ENCODE measurements at regions not wholly inside any gene's neighbourhood (a gene's known extent, or its start where the extent isn't known, plus 50 kb on each side); places are given as distances from the start of the nearest gene placed in this dataset.

GRCh38 chr1:11338284-11338924 lies 65.4 kb downstream of the UBIAD1 start:
- DNase-seq (ENCODE audit: insufficient read length, low spot score) (no peak), FAIRE-seq (no peak)

DNA sequence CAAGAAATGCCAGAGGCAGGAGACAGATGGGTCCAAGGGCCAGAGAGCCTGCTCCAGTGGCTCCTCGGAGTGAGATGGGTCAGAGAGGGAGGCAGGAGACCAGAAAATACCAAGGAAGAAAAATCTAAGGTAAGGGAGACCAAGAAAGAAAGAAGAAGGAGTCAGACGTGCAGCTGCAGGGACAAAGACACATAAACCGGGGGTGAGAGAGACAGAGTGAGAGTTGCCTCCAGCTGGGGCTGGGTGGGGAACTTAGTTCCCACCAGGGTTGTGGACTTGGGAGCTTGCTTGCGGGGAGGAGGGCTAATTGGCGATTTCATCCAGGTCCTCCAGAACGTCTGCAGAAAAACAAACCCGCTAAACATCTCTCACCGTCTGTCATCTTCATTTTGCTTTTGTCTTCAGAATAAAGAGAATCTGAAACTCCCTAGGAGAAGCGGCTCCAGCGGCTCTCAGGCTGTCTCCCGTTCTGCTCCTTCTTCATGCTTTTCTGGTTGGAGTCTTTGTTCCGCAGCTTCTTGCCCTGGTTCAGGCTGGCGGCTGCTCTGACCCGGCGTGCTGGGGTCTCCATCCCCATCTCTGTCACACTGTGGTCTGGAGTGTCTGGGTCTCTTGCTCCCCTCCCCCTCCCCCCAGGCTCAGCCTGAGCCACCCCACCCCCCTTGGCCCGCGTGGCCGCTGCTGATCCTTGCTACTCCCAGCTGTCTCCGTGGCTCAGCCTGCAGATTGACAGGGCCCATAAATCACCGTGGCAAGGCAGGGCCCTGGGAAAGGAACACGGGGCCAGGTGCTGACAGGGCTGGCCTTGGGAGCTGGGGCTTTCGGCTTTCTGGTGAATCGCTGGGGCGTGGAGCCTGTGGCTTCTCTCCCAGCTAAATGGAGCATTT lies 66.6 kb downstream of the UBIAD1 start:
- FAIRE-seq (no peak), DNase-seq (ENCODE audit: insufficient read length, low spot score) (no peak)

DNA sequence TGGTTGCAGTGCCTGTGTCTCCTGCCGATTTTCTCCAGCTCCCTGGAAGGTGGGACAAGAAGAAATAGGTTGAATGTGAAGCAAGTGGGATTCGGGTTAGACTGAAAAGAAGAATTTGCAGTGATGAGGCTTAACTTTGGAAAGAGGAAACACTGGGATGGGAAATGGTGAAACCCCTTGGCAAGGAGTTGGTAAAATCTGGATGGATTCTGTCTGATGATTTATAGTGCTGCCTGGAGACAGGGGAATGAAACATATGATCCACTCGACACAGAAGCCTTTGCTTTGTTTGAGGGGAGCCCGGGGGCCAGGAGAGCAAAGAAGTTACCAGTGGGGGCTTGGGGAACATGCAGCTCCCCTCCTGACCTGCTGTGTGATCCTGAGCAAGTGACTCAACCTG lies 67.2 kb downstream of the UBIAD1 start:
- no peak for DNase-seq (ENCODE audit: insufficient read length, low spot score)
- no peak for FAIRE-seq

- no peak for FAIRE-seq
Measured at GRCh38 chr1:11341901-11342552, 69.0 kb downstream of the UBIAD1 start.

GRCh38 chr1:11342621-11343032 lies 69.6 kb downstream of the UBIAD1 start:
- FAIRE-seq (no peak), DNase-seq (ENCODE audit: insufficient read length, low spot score) (no peak)

More at GRCh38 chr1:11341901-11342552, 69.0 kb downstream of the UBIAD1 start:
- no peak for DNase-seq (ENCODE audit: insufficient read length, low spot score)

DNA sequence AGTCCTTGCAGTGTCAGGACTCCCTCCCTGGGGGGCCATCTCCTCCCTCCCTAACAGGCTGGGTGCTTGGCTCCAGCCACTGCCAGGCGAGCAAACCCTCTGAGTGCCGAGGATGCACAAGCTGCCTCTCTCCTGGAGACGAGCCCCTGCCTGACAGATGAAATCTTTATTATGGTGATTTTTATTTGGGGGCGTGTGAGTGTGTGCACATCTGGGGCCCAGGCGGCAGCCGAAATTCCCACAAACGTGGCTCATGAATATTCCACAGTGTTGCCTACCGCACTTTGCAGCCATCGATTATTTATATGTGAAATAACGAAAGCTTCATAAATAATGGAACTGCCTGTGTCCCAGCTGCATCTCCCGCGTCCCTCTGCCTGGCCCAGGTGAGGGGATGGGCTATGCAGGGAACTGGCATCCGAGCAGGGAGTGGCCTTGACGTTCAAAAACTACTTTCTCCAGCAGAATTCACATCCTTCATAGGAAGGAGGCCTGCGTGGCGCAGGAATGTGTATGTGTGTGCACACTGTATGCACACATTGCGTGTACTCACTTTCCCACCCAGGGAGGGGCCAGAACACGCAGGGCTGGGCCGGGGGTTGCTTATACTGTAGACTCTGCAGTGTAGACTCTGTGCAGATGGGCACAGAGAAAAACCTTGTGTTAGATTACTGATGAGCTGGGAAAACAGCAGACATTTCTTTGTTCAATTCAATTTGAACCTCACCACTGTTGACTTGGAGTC lies 73.1 kb downstream of the UBIAD1 start:
- DNase-seq (ENCODE audit: insufficient read length, low spot score) (no peak), FAIRE-seq (no peak)

DNA sequence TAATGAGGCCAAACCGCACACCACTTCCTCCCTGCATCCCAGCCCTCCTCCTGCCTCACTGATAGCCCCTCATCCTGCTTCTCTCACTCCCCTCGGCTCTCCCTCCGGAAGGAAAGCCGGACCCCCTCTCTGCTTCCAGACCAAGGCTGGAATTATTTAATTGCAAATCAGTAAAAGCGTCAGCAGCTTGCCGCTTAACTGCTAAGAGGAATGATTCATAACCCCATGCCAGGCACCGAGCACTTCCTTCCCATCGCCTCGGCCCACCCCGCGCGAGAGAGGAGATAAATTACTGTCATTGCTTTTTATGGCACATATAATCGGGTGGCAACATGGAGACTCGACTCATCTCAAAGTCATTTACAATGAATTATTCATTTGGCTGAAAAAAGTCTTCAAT lies 77.3 kb downstream of the UBIAD1 start:
- DNase-seq (ENCODE audit: insufficient read length, low spot score) = no peak
- FAIRE-seq = no peak

GRCh38 chr1:11352058-11352715 lies 79.2 kb downstream of the UBIAD1 start:
- no peak for DNase-seq (ENCODE audit: insufficient read length, low spot score)
- FAIRE-seq = no peak

GRCh38 chr1:11352816-11353799 lies 80.1 kb downstream of the UBIAD1 start:
- no peak for FAIRE-seq
- no peak for DNase-seq (ENCODE audit: insufficient read length, low spot score)

DNA sequence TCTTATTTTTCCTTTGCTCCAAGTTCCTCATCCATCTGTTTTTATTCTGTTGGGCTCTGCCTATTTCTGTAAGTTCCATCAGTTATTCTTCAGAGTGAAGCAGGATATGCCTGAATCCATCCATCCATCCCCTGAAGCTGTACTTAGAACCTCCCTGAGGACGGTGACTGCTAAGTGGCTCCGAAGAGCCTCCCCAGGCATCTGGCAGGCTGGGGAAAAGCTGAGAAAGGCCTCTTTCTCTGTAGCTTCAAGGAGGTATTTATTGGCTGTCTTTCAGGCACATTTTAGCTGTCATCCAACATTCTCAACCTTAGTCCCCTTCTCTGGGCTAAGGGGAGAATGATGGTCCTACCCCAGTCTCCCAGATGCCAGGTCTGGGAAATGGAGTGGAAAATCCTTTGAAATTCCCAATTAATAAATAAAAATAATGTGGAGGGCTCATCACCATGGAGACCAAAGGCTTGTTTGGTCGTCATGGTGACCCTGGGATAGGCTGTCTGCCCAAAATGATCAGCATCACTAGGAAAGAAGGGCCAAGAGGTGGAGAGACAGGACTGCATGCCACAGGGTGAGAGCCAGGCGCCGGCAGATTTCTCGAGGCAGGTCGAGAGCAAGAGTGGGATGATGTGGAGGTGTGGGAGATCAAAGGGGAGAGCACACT lies 82.0 kb downstream of the UBIAD1 start:
- FAIRE-seq (no peak), DNase-seq (ENCODE audit: insufficient read length, low spot score) (no peak)

- FAIRE-seq (no peak), DNase-seq (ENCODE audit: insufficient read length, low spot score) (no peak)
Measured at GRCh38 chr1:11355559-11356475, 82.8 kb downstream of the UBIAD1 start.

- no peak for DNase-seq (ENCODE audit: insufficient read length, low spot score)
- FAIRE-seq = no peak
Measured at GRCh38 chr1:11357276-11357675, 84.3 kb downstream of the UBIAD1 start.

DNA sequence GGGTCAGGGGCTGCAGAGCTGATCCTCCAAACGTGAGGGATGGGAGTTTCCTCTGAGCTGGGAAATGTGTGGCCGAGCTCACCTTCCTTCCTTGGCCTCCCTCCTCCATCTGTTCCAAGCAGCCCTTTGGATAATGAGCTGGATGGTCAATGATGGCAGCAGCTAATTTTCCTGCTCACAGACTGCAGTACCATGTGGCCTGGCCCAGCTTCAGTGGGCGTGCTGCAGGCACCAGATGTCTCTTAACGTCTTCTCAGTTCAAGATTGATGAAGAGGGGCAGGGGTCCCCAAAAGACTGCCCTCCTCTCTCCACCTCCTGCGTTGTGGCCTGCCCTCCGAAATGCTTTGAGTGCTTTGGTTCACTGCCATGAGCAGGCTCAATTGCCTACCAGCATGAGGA lies 86.0 kb downstream of the UBIAD1 start:
- DNase-seq (ENCODE audit: insufficient read length, low spot score) (no peak), FAIRE-seq (no peak)

- DNase-seq (ENCODE audit: insufficient read length, low spot score) = no peak
- FAIRE-seq = no peak
Measured at GRCh38 chr1:11362547-11363021, 89.6 kb downstream of the UBIAD1 start.

GRCh38 chr1:11364170-11364569 lies 91.2 kb downstream of the UBIAD1 start:
- DNase-seq (ENCODE audit: insufficient read length, low spot score) = no peak
- FAIRE-seq = no peak

DNA sequence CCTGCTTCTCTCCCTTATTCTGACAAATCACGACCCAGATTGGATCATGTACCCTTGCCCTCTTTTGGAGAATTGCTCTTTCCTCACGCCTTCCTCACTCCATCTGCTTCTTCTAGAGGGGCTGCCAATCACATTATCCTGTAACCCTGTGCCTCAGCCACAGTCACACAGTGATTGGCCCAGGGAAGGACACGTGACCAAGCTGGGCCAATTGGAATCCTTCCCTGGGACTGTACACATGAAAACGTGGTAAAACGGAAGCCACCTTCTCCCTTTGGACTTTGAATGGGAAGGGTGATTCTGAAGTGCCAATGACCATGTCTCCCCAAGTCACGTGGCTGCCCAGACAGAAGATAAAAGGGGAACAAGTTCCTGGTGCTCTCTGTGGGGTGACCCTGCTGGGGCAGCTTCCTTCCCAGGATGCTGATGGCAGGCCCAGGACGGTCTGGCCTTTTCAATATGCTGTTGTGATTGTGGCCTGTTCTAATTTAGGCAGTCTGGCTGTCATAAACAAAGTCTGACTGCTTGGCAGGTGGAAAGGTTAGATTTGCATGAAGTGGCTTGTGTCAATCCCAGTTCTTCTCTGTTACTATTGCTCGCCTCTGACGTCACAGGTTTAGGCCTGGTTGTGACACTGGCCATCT lies 92.9 kb downstream of the UBIAD1 start:
- FAIRE-seq = no peak
- no peak for DNase-seq (ENCODE audit: insufficient read length, low spot score)
